ENCODE measurements at regions not wholly inside any gene's neighbourhood (a gene's known extent, or its start where the extent isn't known, plus 50 kb on each side); places are given as distances from the start of the nearest gene placed in this dataset.

DNA sequence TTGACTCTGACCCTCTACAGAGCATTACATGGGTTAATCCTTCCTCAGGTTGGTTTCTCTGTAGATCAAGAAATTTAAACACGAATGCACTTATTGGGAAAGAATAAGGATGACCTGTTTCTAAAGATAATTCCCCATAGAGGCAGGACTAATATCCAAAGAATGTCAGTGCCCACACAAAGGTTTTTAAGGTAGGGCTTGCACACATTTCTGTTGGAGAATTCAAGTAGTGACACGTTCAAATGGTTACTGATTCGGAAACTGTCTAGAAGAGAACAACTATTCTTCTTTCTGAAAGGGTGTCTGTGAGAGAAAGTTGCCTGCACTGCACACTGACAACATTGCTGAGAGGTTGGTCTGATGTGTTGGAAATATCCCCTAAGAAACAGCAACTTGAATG is 167.3 kb downstream of the ZNF326 start:
- no peak overlapping the region for H3K4me3 Mint-ChIP-seq
- no peak overlapping the region for H3K27ac Mint-ChIP-seq
- ATAC-seq (ENCODE audit: low read depth in 2 of 2) (no peak), DNase-seq (no peak)
- H3K9me3 Mint-ChIP-seq = peaks cover under 1 to 8% (median 5%) of the 10 kb centered on the region in 7 donors
- no peaks in the 10 kb centered on the region for H3K4me1 Mint-ChIP-seq
- no peaks in the 10 kb centered on the region for H3K36me3 Mint-ChIP-seq
- H3K27me3 Mint-ChIP-seq = peaks cover 18 to 31% (median 23%) of the 10 kb centered on the region in 3 donors

DNA sequence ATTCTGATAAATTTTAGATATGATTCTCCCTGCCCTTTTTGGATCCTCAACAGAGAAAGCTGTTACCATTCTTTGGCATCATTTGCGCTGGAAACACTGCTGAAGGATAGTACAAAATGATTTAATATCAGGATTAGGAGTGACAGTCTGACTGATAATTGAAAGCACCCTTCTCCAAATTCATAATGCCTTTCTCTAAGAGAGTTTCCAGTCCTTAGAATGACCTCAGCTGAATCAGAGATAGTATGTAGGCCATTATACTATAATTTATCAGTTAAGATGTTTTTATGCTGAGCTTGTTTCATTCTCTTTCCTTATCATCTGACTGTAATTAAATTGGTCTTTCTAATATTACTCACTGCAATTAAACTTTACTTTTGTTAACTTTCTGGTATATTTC is 166.7 kb downstream of the ZNF326 start:
- Mint-ChIP-seq H3K4me1 (no peaks in the 10 kb centered on the region), H3K4me3 (no peak overlapping the region), H3K9me3 (peaks cover 0 to 7% (median 3%) of the 10 kb centered on the region in 7 donors), H3K27me3 (peaks cover 18 to 28% (median 21%) of the 10 kb centered on the region in 3 donors), H3K27ac (no peak overlapping the region), H3K36me3 (no peaks in the 10 kb centered on the region)
- no peak for ATAC-seq (ENCODE audit: low read depth in 2 of 2)
- DNase-seq = no peak

GRCh38 chr1:90155721-90156487 is 161.0 kb downstream of the ZNF326 start:
- DNase-seq = no peak
- Mint-ChIP-seq H3K36me3 (no peaks in the 10 kb centered on the region), H3K4me1 (no peaks in the 10 kb centered on the region), H3K9me3 (peaks cover 0 to 24% (median 12%) of the 10 kb centered on the region in 7 donors), H3K27me3 (peaks cover 7 to 22% (median 9%) of the 10 kb centered on the region in 3 donors), H3K4me3 (no peak overlapping the region), H3K27ac (no peak overlapping the region)
- ATAC-seq (ENCODE audit: low read depth in 2 of 2) = no peak

- no peak for ATAC-seq (ENCODE audit: low read depth in 2 of 2)
- Mint-ChIP-seq H3K4me3 (peak overlapping the region in 1 of 8 donors; percentile 20), H3K9me3 (peaks cover 0 to 28% (median 14%) of the 10 kb centered on the region in 7 donors), H3K27me3 (peaks cover 4 to 20% (median 6%) of the 10 kb centered on the region in 3 donors), H3K36me3 (no peaks in the 10 kb centered on the region), H3K4me1 (no peaks in the 10 kb centered on the region), H3K27ac (no peak overlapping the region)
- DNase-seq = no peak
Observed at GRCh38 chr1:90154711-90155110, 159.8 kb downstream of the ZNF326 start.

DNA sequence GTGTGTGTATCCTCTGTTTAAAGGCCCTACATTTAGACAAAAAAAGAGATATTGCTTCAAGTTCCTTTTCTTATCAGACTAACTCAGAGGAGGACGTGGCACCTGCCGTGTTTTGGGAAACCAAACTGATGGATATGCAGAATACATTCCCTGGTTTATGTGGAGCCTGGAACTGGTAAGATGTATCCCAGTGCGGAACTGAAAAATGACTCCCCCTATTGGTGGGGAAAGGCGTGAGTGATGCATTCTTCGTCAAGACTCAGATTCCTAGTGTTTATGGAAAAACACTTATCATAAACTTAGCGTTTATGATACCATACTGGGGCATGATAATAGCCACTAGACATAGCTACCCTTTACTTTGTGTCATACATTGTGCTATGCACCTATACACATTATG is 154.2 kb downstream of the ZNF326 start:
- no peak for DNase-seq
- Mint-ChIP-seq H3K4me3 (no peak overlapping the region), H3K36me3 (no peaks in the 10 kb centered on the region), H3K9me3 (peaks cover 0 to 28% (median 13%) of the 10 kb centered on the region in 7 donors), H3K4me1 (no peaks in the 10 kb centered on the region), H3K27ac (no peak overlapping the region), H3K27me3 (peaks cover 0 to 13% (median 7%) of the 10 kb centered on the region in 3 donors)
- no peak for ATAC-seq (ENCODE audit: low read depth in 2 of 2)

DNA sequence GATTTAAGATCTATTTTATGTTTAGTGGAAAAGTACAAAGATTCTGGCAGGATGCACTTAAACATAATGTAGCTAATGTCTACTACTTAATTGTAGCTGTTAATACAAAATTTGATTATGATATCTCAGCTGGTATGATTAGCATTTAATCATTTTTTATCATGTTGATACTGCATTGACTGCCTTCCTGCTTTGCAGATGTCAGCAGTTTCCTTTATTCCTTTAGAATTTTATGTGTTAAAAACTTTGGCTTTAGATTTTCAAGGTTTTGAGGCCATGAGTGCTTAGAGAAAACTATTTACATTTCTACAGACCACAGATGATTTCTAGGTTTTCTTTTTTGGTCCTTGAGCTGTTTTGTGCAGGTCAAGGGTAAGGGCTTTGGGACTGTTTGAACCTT is 152.2 kb downstream of the ZNF326 start:
- H3K9me3 Mint-ChIP-seq = peaks cover 0 to 15% (median 10%) of the 10 kb centered on the region in 7 donors
- ATAC-seq (ENCODE audit: low read depth in 2 of 2) (no peak), DNase-seq (no peak)
- no peaks in the 10 kb centered on the region for H3K4me1 Mint-ChIP-seq
- H3K4me3 Mint-ChIP-seq = no peak overlapping the region
- H3K27me3 Mint-ChIP-seq = peaks cover 0 to 10% (median 7%) of the 10 kb centered on the region in 3 donors
- H3K36me3 Mint-ChIP-seq = no peaks in the 10 kb centered on the region
- H3K27ac Mint-ChIP-seq = no peak overlapping the region

DNA sequence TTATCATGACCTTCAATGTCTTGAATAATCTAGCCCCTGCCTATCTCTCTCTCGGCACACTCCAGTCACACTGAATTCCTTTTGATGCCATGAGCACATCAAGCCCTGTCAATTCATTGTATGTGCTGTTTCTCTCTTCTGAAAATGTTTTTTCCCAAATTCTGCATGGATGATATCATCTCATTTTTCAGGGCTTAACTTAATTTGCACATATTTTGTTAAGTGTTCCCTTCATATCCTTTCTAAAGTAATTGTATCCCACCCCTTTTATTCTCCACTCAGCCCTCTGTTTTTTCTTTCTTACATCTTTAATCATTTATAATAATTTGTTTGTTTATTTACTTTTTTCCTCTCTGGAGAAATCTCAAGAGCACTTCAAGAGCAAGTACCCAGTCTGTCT is 149.9 kb downstream of the ZNF326 start:
- peaks cover 0 to 7% (median 6%) of the 10 kb centered on the region in 3 donors for H3K27me3 Mint-ChIP-seq
- no peak overlapping the region for H3K27ac Mint-ChIP-seq
- ATAC-seq (ENCODE audit: low read depth in 2 of 2) (no peak), DNase-seq (no peak)
- H3K9me3 Mint-ChIP-seq = peaks cover 6 to 13% (median 9%) of the 10 kb centered on the region in 7 donors
- no peak overlapping the region for H3K4me3 Mint-ChIP-seq
- H3K4me1 Mint-ChIP-seq = no peaks in the 10 kb centered on the region
- H3K36me3 Mint-ChIP-seq = peaks cover 0 to 9% of the 10 kb centered on the region in 2 donors

DNA sequence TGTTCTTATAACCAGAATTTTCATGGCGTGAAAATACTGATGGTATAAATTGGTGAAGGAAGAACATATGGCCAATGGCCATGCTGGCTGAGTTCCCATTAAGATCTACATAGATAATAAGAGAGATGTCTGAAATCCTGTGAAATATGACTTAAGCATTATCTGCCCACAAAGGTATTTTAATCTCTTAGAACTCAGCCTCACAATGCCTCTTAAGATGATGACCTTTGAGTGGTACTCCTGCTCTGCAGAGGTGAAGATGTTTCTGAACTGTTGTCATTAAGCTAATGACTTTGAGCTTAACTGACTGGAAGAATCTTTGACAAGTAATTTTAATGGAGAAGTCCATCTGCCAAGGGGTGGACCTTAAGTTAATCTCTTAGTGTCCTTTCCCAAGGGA is 148.7 kb downstream of the ZNF326 start:
- Mint-ChIP-seq H3K27ac (no peak overlapping the region), H3K4me1 (no peaks in the 10 kb centered on the region), H3K36me3 (peaks cover 0 to 9% of the 10 kb centered on the region in 2 donors), H3K4me3 (no peak overlapping the region), H3K9me3 (peaks cover 6 to 22% (median 14%) of the 10 kb centered on the region in 7 donors), H3K27me3 (peaks cover 0 to 7% (median 6%) of the 10 kb centered on the region in 3 donors)
- DNase-seq = no peak
- no peak for ATAC-seq (ENCODE audit: low read depth in 2 of 2)

DNA sequence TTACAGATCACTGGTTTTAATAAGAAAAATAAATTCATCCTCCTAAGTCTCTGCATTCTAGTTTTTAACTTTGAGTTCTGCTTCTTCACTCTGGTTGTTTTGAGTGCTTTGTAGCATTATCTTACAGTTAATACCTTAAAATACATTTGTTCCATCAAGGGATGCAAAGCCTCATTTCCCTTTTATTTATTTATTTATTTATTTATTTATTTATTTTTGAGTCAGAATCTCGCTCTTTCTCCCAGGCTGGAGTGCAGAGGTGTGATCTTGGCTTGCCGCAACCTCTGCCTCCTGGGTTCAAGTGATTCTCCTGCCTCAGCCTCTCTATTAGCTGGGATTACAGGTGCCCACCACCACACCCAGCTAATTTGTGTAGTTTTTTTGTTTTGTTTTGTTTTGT is 147.8 kb downstream of the ZNF326 start:
- no peak overlapping the region for H3K4me3 Mint-ChIP-seq
- ATAC-seq (ENCODE audit: low read depth in 2 of 2) = no peak

DNA sequence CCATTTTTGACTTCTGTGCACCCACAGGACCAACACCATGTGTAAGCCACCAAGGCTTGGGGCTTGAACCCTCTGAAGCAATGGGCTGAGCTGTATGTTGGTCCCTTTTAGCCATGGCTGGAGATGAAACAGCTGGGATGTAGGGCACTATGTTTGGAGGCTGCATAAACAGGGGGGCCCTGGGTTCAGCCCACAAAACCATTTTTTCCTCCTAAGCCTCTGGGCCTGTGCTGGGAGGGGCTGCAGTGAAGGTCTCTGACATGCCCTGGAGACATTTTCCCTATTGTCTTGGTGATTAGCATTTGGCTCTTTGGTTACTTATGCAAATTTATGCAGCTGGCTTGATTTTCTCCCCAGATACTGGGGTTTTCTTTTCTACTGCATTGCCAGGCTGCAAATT is 144.9 kb downstream of the ZNF326 start:
- peaks cover 6 to 34% (median 20%) of the 10 kb centered on the region in 7 donors for H3K9me3 Mint-ChIP-seq
- no peak overlapping the region for H3K4me3 Mint-ChIP-seq
- ATAC-seq (ENCODE audit: low read depth in 2 of 2) (no peak), DNase-seq (no peak)
- H3K36me3 Mint-ChIP-seq = peaks cover 0 to 9% of the 10 kb centered on the region in 2 donors
- H3K4me1 Mint-ChIP-seq = no peaks in the 10 kb centered on the region
- H3K27me3 Mint-ChIP-seq = peaks cover 0 to 6% (median 0%) of the 10 kb centered on the region in 3 donors
- H3K27ac Mint-ChIP-seq = no peak overlapping the region

More for the DNA sequence above, 147.8 kb downstream of the ZNF326 start:
- Mint-ChIP-seq H3K9me3 (peaks cover 6 to 30% (median 15%) of the 10 kb centered on the region in 7 donors), H3K27me3 (peaks cover 0 to 7% (median 2%) of the 10 kb centered on the region in 3 donors), H3K4me1 (no peaks in the 10 kb centered on the region), H3K36me3 (peaks cover 0 to 9% of the 10 kb centered on the region in 2 donors), H3K27ac (no peak overlapping the region)
- no peak for DNase-seq

GRCh38 chr1:90135286-90135685 is 140.4 kb downstream of the ZNF326 start:
- Mint-ChIP-seq H3K4me1 (no peaks in the 10 kb centered on the region), H3K36me3 (peaks cover 0 to 4% of the 10 kb centered on the region in 2 donors)
- ATAC-seq (ENCODE audit: low read depth in 2 of 2) = no peak

DNA sequence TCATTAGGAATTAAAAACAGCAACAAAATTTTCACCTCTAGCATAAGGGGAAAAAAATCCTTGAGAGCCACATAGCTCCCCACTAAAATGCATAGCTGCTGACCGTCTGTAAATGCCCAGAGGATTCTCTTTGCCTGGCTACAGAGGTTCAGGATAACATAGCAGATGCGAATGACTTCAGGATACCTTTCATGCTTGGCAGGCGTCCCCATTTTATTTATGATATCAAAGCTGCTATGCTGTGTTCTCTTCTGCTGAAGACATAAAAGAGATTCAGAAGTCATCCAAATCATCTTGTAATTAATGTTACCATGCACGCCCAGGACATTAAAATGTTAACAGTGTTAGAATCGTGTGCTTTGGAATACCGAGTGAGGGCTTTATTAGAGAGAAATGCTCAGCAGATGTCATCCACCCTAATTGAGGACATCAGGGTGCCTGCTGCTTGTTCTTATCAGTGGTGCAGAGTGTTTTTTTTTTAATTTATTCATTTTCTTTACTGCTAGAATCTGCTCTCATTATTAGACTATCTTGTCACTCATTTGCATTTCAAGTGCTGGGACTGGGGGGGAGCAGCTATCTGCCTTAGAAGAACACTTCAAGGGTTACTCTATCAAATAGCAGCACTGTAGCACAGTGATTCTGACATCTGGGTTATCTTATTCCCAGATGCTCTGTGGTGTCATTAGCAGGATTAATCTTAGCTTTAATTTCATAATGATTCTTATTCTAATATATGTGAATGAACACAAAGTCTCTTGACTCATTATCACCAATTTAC is 139.5 kb downstream of the ZNF326 start:
- Mint-ChIP-seq H3K27ac (no peak overlapping the region), H3K9me3 (peaks cover 0 to 21% (median 7%) of the 10 kb centered on the region in 7 donors), H3K27me3 (peaks cover 6 to 17% (median 13%) of the 10 kb centered on the region in 3 donors), H3K36me3 (no peaks in the 10 kb centered on the region), H3K4me1 (no peaks in the 10 kb centered on the region), H3K4me3 (no peak overlapping the region)
- no peak for DNase-seq
- no peak for ATAC-seq (ENCODE audit: low read depth in 2 of 2)

More at GRCh38 chr1:90135286-90135685, 140.4 kb downstream of the ZNF326 start:
- H3K27ac Mint-ChIP-seq = no peak overlapping the region
- H3K27me3 Mint-ChIP-seq = peaks cover 6 to 14% (median 6%) of the 10 kb centered on the region in 3 donors
- H3K9me3 Mint-ChIP-seq = peaks cover 3 to 27% (median 11%) of the 10 kb centered on the region in 7 donors
- DNase-seq = no peak
- H3K4me3 Mint-ChIP-seq = no peak overlapping the region

DNA sequence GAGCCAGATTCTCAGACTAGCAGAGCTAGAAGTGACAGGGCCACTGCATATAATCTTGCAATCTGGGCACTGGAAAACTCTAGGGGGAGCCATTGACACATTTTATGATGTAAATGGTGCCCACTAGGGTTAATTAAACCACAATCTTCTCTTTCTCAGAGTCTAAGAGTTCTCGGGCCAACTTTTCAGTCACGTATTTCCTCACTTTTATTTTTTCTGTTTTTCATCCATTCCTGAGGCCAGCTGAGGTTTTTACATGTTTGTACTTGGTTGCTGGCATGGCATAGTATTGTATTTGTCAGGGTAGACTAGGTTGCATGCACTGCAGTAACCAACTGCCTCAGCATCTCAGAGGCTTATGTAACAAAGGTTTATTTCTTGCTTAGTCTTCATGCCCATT is 138.2 kb downstream of the ZNF326 start:
- Mint-ChIP-seq H3K4me3 (no peak overlapping the region), H3K27me3 (peaks cover 6 to 23% (median 16%) of the 10 kb centered on the region in 3 donors), H3K27ac (no peak overlapping the region), H3K36me3 (no peaks in the 10 kb centered on the region), H3K9me3 (peaks cover 0 to 8% (median 5%) of the 10 kb centered on the region in 7 donors), H3K4me1 (no peaks in the 10 kb centered on the region)
- DNase-seq (no peak), ATAC-seq (ENCODE audit: low read depth in 2 of 2) (no peak)

Measured in naive B cell (primary cell).